OCI-M2 (cell line): ENCODE measurements at regions not wholly inside any gene's neighbourhood (a gene's known extent, or its start where the extent isn't known, plus 50 kb on each side); places are given as distances from the start of the nearest gene placed in this dataset.

Source experiments
- DNase-seq: peaks from one replicate; lab custom pipeline; 2025; ENCODE audit not compliant: unreplicated experiment; lab: John Stamatoyannopoulos, UW

DNA sequence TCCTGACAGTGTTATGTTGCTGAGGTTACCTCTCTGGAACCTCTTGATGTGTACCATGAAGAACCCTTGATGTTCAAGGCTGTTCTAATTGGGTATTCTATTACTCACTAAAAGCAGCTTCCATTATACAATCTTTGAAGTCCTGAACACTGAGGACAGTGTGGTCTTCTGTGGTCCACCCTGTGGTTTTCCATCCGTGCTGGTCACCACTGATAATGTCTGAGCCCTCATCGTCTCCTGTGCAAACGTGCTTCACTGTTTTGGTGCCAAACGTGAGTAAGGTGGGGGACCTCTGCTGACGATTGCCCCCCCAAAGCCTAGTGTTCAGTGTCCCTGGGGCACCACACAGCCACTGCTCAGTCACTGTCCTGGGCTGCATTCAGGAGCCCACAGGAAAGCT is 259.7 kb upstream of the ANKRD55 start:
- no peak for DNase-seq

DNA sequence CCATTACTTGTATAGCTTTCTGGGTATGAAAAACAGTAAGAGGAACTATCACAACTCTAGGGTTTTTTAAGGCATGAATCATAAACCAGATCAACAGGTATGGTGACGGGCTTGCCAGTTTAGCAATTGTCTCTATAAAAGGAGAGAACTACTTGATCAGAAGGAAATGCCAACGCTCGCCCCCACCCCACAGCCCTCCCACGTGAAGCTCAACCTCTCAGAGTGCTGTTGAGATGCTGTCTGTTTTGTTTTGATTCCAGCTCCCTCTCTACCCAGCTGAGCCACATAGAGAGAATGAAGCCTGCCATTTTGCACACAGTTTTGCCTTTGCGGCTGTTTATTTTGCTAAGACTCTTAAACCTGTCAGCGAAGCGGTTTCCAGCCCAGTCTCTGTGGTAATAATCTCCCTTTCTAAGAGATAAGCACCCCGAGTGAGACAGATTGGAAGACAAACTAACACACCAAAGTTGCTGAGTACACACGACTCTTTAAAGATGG is 257.9 kb upstream of the ANKRD55 start:
- DNase-seq: no peak

DNA sequence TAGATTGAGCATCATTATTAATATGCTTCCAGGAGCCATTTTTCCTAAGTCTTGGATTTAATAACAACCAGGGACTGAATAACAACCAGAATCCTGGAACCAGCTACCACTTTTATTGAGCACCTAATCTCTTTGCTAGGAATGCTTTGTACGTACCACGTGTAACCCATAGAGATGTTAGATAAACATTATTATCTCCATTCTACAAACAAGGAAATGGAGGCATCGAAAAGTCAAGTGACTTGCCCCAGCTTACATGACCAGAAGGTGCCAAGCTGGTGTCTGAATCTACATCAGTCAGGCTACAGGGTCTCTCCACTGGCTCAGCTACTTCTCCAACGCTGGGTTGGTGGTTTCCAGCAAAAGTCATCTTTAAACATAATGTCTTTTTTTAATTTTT is 256.1 kb upstream of the ANKRD55 start:
- DNase-seq: no peak

DNA sequence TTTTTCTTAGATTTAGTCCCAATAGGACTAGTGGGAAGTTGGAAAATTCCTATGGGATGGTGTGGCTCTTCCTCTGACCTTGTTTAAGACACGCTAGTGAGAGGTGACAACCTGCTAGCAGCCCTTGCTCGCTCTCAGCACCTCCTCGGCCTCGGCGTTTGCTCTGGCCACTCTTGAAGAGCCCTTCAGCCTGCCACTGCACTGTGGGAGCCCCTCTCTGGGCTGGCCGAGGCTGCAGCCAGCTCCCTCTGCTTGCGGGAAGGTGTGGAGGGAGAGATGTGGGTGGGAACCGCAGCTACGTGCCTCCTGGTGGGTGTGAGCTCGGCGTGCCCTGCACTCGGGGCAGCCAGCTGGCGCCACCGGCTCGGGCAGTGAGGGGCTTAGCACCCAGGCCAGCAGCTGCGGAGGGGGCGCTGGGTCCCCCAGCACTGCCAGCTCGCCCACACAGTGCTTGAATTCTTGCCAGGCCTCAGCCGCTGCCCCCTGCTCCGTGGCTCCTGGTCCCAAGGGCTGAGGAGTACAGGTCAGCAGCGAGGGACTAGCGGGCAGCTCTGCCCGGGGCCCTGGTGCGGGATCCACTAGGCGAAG is 254.5 kb upstream of the ANKRD55 start:
- DNase-seq: no peak

DNA sequence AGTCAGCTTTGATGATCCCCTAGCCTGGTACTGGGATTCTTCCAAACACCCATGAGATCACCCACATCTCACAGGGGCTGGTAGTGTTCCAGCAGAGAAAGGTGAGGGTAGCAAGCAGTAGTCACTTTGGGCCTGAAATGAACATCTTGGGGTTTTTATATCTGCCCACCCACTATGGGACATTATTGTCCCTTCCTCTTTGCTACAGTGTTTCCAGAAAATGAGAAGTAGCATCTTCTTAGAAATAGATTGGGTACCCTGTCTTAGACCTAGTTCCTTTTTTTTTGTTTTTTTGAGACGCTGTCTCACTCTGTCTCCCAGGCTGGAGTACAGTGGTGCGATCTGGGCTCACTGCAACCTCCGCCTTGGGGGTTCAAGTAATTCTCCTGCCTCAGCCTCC is 249.2 kb upstream of the ANKRD55 start:
- DNase-seq: no peak

DNA sequence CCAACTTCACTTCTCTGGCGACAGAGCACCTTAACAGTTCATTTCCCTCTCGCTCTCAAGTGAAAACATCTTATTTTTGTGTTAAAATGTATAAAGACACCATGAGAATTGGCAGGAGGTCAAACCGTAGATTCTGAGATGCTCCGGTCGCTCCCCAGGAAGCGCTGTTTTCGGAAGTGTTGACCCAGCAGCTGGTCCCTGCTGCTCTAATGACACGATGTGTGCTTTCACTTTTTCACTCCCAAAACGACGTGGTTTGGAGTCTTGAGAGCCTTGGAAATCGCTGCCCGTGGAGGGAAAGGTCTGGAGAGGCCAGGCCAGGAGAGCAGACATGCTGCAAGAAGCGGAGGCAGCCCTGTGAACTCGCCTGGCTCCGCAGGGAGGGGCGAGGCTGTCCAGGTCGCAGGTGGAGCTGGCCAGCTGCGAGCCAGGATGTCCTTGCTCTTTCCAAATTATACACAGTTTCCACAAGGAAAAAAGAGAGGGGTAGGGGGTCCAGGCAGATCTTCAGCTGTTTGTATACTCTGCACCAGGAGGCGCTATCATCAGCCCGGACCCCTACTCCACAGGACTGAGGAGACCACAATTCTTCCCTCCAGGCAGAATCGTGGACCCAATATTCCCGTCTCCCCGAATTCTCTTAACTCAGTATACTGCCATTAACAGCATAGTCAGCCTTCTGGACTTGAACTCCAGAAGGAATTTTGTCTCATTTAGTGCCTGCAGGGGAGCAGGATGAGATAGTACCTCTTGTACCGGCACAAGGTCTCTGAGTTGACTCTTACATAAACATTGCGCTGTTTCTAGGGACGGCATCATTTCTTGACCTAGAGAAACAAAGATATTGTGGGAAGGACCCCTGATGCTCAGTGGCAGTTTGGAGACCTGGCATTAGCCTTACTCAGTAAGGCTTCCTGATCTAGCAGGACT is 248.6 kb upstream of the ANKRD55 start:
- DNase-seq: no peak

DNA sequence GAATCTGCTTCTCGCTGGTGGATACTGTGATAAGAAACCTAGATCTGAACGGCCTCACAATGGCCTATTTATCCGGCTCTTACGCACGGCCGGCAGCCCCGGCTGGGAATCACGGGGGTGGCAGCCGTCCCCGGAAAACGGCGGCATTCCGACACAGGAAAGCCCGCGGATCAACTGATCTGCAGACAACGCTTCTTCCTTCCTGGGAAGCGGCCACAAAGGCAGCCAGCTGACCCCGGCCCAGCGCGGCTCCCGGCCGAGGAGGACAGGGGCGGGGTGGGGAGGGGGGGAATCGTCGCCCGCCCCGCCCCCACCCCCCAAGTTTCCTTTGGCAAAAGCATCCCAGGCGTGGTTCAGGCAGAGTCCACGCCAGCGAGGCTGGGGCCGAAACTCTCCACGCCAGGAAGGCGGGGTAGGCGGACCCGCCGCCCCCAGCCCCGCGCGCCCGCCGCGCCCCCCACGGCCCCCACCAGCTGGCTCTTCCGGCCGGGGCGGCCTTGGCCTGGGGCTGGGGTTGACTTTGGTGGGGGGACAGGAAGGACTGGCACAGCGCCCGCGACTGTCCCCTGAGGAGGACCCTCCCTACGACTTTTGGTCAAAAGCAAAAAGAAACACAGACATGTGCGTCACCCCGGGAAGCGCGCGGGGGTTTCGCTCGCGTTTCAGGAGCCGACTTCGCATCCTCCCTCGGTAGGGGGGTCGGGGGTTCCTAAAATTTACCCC is 247.7 kb upstream of the ANKRD55 start:
- no peak for DNase-seq

DNA sequence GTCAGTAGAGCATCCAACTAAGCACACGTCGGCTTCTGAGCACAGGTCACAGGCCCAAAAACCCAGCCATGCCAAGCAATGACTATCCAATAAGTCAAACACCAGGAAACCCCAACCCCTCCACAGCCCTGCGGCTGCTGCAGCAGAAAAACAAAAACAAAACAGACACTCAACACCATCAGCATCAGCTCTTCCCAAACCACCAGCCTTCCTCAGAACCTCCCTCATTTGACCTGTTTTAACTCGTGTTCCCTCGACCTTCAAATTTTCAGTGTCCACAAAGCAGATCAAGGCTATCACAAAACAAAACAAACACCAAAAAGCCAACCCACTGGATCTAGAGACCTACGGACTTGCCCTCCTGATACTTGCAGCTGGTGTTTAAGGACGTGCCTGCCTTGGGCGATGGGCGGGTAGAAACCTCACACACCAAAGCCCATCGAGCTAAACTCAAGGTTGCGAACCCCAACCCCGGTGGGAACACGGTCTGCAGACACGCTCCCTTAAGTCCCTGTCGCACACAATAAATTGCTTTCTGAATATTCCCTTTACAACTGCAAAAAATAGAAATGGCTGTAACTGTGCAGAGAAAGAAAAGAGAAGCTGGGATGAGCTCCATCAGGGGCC is 247.1 kb upstream of the ANKRD55 start:
- DNase-seq: no peak

DNA sequence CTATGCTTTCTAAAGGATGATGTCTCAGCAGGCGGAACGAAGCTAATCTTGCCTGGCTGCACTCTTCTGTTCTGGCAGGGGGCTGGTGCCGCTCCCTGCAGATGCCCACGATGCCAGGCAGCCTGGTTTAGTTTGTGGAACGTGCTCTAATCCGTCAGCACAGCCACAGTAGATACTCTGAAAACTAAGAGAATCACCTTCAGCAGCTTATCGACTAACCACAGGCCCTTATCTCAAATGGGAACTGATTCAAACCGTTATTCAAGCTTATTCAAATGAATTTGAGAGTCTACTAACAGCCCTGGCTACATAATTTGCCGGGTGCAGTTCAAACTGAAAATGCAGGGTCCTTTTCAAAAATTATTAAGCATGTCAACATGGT is 246.6 kb upstream of the ANKRD55 start:
- DNase-seq: no peak

DNA sequence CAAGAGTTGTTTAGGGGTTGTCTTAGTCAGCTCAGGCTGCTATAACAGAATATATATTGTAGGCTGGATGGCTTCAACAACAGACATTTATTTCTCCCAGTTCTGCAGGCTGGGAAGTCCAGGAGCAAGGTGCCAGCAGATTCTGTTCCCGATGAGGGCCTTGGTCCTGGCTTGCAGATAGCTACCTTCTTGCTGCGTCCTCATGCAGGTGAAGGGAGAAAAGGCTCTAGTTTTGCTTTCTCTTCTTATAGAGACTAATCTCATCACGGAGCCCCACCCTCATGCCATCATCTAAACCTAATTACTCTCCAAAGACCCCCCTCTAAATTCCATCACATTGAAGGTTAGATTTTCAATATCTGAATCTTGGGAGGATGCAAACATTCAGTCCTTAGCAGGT is 246.0 kb upstream of the ANKRD55 start:
- DNase-seq: no peak

DNA sequence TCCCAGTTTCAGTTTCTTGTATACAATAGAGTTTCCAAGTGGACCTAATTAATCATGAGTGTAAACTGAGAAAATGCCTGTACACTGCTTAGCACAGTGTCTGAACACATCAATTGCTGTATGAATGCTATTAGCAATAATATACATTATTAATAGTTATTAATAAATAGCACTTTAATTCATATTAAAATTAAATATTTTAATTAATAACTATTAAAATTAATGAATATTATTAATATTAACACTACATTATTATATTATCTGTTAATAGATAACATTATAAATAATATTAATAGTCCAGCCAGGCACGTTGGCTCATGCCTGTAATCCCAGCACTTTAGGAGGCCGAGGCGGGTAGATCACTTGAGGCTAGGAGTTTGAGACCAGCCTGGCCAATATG is 244.9 kb upstream of the ANKRD55 start:
- DNase-seq: no peak

DNA sequence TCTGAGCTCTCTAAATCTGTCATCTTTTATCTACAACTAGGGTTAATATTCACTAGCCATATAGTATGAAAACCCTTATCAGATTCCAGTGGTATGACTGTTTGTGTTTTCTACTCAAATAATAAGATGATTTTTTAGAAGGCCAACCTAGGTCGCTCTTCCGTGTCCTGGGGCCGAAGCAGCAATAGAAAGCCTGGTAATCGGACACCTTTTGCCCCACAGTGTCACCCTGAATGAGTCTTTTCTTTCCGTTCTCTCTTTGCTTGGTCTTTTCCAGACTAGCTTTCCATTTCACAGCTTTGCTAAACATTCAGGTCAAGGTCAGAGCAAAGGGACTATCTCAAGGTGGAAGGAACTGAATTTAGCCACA is 243.3 kb upstream of the ANKRD55 start:
- no peak for DNase-seq

DNA sequence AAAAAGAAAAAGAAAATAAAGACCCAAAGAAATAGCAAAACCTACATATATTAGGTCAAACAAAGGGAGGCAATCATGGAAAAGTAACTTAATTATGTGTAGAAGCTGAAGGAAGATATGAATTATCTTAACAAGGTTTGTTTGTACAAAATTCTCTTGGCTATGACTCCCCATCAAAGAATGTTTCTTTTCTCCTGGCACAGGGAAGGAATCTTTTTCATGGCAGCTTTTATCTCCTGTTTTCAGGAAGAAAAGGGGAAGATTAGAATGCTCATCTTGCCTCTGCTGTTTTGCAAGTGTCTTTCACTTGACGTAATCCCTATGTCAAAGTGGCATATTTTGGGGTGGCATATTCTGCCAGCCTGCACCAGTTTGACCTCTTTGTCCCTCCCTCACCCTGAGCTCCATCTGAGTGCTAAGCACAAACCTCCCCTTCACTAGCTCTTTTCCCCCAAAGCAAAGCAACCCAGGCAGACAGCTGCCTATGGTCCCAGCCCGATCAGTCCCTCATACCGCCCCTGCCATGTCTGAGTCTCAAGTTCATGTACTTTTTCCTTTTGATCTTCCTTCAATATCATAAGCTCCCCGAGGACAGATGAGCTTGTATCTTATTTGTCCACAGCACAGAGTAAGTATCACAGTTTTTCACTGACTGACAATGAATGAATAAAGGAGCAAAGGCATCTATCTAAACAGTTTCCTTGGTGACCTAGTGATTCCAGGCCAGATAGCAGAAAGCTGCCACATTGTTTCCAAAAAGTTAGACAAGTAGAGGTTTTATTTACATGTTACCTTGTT is 242.8 kb upstream of the ANKRD55 start:
- DNase-seq: no peak

DNA sequence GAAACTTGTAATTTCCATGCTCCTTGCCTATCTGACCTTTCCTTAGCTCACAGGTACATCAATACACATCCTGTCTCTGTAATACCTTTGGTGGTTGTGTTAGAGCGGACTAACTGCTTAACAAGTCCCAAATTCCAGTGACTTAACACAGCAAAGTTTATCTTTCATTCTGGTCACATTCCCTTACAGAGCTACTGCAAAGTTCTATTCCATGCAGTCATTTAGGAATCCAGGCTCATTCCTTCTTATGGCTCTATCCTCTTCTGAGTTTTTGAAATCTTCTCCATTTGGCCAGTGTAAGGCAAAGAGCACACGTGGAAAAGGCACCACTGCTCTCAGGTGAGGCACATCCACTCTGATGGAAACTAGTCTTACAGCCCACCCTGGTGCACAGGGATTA is 238.6 kb upstream of the ANKRD55 start:
- no peak for DNase-seq

DNA sequence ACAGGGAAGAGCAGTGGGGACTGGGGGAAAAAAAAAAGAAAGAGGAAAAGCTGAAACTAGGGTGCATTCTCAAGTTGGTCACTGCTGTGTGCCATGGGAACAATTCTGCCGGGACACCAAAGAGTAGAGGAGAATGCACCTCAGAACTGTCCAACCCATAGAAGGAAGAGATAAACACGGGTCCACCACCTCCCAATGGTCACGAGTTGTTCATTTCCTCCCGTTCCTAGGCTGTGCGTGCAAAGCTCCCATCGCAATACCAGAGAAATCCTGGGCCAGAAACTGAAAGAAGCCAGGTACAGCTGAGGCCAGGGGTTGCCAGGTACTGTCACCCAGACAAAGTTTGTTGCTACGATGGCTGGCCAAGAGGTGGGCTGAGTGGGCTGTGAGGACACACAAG is 236.9 kb upstream of the ANKRD55 start:
- DNase-seq: no peak

DNA sequence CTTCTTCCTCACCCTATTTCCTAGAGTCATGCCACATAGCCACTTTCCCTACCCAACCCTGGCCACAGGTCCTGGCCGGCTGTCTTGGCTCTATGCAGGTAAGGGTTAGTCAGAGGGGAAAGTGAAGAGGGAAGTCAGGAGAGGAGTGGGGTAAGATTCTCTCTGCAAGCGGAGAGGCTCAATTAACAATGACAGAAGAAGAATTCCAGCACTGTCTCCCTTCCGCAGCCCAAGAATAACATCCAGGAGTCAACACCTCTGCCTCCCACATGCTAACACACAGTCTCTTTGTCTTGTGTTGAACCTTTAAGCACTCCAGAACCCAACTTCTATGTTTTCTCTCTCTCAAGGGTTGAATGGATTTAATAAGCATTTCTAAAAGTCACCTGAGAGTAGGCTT is 235.1 kb upstream of the ANKRD55 start:
- no peak for DNase-seq

DNA sequence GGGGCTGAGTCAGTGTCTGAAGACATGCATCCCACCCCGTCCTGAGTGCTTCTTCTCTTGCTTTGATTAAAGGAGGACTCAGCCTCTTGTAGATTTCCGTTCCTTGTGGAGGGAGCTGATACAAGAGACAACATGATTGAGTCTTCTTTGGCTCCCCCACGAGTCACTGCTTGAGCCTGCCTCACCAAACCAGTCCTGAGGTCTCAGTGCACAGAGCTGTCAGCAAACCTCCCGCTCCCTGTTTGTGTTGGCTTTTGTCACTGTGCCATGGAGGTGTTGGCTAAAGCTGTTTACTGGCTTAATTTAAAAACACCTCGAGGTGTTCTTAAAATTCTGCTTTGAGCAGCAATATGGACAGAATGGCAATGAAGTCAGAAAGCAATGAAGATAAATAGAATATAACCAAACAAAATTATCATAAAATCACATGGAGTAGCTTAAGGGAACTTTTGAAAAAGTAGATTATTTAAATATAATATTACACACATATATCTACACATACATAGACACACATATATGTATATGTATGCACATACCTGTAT is 234.1 kb upstream of the ANKRD55 start:
- DNase-seq: no peak

DNA sequence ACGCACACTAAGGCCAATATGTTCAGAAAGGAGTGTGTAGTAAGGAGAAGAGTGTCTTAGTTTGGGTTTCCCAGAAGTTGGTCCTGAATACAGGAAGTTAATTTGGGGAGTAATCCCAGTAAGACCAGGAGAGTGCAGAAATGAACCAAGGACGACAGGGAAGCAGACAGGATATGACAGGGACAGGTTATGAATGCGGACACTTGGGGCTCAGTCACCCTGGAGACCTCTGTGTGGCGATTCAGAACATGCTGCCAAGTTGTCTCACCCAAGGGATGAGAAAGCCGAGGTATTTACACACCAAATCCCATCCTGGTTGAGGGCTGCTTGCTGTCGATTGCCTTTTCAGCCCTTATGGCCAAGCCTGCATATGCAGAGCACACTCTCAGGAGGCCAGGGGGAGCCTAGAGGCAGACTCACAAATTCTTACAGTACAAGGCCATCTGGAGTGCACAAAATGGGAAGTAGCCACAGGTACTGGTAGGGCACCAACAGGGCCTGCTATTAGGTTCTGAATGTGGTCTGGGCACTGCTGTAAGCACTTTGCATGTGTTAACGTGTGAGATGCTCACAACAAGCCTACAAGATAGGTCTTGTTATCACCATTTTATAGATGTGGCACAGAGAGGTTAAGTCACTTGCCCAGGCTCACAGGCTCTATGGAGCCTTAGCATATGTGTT is 233.1 kb upstream of the ANKRD55 start:
- no peak for DNase-seq

DNA sequence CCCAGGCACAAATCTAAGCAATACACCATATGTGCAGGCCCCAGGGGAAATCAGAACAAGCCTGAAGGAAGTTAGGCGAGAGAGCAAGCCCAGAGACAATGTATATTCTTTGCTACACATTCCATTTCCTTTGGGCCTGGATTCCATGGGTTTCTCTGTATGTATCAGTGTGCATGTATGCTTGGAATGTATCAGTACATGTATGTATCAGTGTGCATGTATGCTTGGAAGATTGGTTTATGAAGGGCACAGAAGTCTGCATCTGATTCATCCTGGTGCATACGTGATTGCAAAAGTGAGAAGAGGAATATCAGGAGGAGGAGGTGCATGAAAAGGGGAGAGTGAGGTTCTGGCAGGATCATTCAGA is 232.6 kb upstream of the ANKRD55 start:
- no peak for DNase-seq
